GM21786 (cell line): ENCODE measurements at regions not wholly inside any gene's neighbourhood (a gene's known extent, or its start where the extent isn't known, plus 50 kb on each side); places are given as distances from the start of the nearest gene placed in this dataset.
"Not testable (repeated sequence)": the region's sequence is repeated elsewhere in the genome, so short reads cannot be mapped to it uniquely, and the experiment has no call there.

Experiments used
- ATAC-seq: cut with Tn5 transposase; IDR thresholded peaks from one replicate; pipeline ENCODE4 v1.9.1; 2021; ENCODE audit not compliant: unreplicated experiment

DNA sequence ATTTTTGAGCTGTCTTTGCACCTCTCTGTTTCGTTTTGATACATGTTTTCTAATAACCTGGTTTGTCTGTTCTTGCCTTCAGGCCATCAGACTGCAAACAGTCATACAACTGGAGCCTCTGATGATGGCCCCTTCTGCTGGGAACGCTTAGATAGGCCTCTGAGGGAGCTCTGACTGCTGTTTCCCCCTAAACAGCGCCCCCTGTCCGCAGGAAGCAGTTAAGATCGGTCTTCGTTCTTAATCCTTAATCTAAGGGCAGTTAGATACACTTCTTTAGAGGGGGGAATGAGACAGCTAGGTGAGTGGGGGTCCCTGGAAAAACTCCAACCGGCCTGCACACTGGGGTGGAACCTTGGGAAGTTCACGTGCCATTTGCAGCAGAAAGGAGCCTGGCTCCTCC is 1338.8 kb upstream of the SEL1L start:
- no peak for ATAC-seq

DNA sequence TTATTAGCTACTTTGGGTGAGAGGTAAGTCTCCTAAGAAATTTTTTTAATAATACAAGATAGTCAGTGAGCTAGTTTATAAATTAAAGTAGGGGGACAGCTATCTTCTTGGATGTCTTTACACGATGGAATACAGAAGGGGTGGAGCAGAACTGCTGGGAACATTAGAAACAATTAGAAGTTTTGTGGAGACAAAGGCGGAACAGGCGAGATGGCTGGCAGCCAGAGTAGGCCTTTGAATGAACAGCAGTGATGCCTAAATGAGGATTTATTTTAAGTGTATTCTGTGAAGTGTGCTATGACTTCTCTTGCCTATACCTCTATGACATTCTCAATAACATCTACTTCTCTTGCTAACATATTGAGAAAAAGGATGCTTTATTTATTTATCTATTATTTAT is 1345.3 kb upstream of the SEL1L start:
- ATAC-seq: no peak

DNA sequence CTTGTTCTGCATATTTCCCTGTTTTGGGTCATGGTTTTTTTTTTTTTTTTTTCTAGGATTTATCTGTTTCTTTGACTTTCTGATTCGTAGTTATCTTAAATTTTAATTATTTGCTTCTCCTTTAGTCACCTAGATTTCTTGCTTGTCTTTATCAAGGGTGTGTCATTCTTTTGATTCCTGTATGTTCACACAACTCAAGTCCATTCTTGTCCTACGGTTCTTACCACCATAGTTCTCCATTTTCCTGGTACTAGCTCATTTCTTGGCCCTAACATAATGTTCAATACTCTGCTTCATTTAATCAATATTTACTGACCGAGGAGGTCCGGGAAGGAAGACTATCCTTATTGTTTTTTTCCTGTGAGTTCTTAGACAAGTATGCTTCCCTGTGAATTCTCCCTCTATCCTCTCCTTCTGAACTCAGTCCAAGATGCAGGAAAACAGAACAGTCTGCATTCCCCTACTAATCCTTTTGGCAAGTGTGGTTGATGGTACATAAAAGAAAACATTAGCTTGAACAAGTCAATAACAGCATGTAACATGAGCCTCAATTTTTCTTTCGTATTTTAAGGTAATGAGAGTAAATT is 1346.4 kb upstream of the SEL1L start:
- no peak for ATAC-seq

DNA sequence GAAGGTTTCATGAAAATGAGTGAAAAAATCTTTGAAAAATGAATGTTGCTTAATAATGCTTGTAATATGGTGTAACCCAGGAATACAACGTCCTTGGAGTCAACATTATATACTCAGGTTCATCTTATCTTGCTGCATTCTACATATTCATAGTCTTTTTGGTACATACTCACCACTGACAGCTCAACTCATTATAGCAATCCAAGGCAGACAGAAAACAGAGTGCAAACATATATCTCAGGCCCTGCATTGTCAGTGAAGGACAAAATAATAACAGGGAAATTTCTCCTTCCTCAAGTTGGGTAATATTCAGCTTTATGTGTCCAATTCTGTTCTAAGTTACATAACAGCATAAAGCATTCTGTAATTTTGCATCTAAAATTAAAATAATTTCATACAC is 1353.0 kb upstream of the SEL1L start:
- ATAC-seq: no peak

DNA sequence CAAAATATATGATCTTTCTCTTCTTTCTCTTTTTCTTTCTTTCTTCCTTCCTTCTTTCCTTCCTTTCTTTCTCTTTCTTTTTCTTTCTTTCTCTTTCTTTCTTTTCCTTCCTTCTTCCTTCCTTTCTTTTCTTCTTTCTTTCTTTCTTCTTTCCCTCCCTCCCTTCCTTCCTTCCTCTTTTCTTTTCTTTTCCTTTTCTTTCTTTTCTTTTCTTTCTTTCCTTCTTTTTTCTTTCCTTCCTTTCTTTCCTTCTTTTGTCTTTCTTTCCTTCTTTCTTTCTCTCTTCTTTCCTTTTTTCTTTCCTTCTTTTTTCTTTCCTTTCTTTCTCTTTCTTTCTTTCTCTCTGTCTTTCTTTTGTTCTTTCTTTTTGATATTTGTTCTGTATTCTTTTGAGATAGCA is 1356.0 kb upstream of the SEL1L start:
- ATAC-seq: no peak

DNA sequence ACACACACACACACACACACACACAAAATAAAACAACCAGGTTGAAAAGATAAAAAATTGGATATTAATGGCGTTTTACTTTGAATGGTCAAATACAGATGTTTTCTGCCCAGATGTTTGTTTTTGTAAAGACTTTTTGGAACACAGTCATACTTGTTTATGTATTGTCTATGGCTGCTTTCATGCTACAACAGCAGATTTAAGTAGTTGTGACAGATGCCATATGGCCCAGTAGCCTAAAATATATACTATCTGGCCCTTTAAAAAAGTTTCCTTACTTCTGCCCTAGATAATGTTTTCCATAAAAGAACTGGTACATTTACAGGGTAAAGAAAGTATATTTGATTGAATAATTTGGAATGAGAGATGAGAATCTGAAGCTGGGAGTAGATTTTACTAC is 1362.8 kb upstream of the SEL1L start:
- no peak for ATAC-seq

DNA sequence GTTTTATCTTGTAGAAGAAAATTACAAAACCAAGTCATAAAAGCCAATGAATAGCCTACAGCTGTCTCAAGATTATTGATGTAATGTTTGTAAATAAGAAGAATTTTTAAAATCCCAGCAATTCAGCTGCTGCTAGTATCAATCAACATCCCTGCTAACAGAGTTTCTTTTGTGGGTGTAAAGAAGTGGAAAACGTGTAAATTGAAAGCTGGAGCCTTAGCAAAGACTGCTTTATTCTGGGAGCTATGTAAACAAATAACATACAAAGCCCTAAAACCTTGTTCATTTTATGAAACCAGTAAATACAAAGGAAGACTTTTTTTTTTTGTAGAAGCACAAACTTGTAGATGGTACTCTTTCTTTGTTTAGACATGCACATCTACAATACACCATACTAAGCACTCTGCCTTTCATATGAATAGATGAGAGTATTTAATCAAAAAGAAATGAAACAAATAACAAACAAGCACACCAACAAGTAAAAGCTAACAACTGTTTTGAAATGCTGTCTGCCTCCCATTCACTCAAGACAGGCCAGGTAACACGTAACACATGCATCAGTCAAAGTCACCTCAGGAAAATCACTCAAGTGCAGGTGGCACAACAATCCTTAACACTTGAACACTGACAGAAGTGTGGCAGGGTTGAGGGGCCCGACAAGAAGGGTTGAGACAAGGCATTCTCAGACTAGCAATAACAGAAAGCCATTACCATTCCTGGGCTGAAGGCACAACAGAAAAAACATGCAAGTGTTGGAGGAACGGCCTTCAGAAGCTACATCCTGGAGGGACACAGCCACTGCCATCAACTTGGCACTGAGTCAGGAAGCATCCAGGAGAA is 1364.0 kb upstream of the SEL1L start:
- ATAC-seq: no peak

DNA sequence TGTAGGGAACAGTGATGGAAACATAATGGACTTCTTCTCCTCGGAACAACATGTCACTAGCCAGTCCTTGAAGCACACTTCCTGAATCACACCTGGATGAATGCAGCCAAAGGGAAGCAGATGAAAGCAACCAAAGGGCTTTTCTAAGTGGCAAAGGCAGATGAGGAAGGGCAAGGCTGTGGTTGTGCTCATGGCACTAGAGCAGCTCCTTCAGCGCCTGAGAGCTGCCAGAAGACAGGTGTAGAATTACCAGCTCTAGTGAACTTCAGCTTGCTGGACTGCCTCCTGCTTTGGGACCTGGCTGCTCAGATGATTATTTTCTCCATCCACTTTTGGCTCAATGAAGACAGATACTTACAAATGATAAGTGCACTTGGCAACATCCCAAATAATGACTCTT is 1372.1 kb upstream of the SEL1L start:
- ATAC-seq: no peak

DNA sequence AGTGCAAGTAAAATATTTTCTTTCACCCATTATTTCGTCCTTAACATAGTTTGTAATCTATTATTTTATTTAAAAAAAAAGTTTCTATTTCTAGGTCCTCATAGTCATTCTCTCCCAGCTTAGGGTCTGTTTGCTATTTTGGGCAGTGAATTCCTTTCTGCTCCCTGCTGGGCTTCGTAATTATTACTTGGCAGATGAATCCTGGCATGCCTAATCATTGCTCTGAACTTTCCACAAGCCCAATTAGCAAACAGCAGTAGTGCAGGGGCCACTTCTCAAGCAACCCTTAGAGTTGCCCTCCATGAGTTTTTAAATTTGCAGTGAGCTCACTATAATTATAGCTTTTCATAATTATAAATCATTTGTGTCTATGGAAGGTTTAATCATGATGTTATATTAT is 1378.3 kb upstream of the SEL1L start:
- ATAC-seq: no peak

DNA sequence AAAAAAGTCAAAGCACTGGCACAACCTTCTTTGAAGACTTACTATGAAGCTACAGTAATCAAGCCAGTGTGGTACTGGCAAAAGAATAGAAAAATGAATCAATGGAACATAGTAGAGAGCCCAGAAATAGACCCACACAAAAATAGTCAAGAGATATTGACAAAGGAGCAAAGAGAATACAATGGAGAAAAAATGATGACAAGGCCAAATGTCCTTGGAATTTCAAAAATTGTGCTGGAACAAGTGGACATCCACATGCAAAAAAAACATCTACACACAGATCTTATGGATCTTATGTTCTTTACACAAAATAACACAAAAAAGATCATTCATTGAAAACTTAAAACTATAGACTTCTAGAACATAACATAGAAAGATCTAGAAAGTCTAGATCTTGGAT is 1379.7 kb upstream of the SEL1L start:
- no peak for ATAC-seq

DNA sequence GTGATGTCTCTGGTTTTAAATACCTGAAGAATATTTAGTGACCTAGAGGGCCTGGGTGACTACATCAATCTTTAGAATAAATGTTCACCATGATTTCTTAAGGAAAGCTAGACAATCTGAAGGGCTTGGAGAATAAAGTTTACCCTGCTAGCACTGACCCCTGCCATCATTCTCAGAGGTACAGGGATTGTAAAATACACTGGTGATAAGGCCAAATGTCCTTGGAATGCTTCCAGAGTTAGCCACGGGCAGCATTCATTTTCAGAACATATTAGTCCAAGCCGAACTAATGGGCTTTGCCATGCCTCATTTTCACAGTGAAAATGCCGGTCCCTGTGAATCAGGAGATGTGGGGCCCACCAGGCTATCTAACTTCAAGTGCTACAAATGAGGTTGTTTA is 1381.7 kb upstream of the SEL1L start:
- no peak for ATAC-seq

DNA sequence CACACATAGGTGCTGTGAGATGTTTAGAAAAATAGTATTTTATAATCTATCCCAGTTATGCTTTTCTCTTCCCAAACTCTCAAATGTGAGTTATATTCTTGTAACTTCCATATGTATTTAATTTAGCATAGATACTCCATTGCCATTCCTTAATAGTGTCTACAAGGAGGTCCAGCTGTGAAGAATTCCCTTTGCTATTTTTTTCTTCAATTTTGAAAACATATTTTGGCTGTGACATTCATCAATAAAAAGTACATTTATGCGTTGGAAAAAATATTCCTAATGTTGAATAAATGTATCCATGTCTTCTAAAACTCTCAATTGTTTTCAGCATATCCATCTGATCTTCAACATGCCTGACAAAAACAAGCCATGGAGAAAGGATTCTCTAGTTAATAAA is 1402.0 kb upstream of the SEL1L start:
- ATAC-seq: no peak

DNA sequence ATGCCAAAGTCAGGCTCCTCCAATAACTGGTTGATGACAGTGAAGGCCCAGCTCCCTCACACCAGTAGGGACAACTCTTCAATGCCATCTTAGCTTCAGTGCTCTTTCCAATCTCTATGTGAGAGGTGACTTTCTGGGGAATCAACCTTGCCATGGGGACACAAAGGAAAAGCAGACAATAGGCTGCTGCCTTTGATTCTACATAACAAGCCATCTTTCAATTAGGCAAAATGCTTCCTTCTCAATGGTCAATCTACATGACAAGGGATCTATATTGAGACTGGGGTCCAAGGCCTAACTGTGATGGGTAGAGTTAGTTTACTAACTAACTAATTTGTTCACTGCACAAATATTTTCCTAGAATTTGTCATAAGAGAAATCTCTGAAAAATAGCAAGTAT is 1417.5 kb upstream of the SEL1L start:
- ATAC-seq: no peak

DNA sequence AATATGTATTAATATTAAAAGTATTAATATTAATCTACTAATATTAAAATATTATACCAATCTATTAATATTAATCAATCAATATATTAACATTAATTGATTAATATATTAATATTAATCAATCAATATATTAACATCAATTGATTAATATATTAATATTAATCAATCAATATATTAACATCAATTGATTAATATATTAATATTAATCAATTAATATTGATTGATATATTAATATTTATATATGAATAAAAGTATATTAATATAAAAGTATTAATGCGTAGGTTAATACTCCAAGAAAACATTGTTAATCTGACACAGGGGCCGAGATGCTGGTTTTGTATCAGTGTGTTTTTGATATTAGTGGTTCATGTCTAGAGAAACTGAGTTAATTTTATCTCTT is 1430.1 kb upstream of the SEL1L start:
- no peak for ATAC-seq

DNA sequence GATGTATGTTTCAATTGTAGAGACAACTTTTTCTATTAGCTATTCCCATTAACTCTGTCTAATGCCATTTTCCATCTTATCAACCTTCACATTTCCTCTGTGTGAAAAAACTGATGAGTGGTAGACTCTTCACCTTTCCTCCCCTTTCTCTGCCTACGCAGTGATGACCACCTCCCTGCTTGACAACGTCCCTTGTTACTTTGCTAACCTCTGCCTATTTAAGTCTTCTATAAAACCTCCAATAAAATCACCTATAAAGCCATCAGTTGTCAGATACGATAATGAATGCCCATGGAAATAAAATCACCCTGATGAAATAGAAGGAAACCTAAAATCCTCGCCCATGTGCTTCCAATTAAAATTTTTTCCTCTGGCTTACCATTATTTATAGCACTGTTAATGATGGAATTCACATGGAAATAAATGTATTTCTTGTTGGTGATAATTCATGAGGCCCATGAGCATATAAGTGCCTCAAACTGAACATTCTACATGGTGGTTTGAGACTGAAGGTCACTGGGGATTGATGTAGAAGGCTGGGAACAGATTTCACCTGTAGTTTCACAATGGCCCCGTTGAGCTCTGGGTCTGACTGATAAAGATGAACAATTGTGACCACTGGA is 1454.0 kb upstream of the SEL1L start:
- ATAC-seq: no peak

DNA sequence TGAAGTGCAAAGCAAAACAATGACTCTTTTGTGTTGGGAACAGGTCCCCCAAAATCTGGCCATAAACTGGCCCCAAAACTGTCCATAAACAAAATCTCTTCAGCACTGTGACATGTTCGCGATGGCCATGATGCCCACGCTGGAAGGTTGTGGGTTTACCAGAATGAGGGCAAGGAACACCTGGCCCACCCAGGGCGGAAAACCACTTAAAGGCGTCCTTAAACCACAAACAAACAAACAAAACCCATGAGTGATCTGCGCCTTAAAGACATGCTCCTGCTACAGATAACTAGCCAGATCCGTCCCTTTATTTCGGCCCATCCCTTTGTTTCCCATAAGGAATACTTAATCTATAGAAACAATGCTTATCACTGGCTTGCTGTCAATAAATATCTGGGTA is 1460.9 kb upstream of the SEL1L start:
- ATAC-seq: not testable (repeated sequence)

DNA sequence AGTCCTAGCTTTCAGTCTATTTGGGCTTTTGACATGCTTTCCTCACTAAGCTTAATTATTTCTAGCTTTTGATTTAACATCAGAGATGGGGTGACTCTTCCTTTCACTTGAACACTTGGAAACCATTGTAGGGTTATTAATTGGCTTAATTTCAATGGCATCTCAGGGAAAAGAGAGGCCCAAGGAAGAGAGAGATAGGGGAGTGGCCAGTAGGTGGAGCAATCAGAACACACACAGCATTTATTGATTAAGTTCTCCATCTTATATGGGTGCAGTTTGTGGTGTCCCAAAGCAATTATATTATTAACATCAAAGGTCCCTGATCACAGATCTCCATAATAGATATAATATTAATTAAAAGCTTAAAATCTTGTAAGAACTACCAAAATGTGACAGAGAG is 1466.1 kb upstream of the SEL1L start:
- no peak for ATAC-seq

DNA sequence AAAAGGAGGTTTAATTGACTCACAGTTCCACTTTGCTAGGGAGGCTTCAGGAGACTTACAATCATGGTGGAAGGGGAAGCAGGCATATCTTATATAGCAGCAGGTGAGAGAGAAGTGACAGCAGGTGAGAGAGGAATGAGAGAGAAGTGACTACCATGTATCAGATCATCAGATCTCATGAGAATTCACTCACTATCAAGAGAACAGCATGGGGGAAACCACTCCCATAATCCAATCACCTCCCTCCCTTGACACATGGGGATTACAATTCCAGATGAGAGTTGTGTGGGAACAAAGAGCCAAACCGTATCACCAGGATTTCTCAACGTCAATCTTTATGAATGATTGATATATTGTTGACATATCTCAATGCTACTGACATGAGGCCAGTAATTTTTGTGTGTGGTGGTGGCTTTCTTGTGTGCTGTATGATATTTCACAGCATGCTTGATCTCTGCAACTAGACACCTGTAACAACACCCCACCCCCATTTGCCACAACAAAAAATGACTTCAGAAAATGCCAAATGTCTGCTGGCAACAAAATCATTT is 1470.9 kb upstream of the SEL1L start:
- no peak for ATAC-seq

DNA sequence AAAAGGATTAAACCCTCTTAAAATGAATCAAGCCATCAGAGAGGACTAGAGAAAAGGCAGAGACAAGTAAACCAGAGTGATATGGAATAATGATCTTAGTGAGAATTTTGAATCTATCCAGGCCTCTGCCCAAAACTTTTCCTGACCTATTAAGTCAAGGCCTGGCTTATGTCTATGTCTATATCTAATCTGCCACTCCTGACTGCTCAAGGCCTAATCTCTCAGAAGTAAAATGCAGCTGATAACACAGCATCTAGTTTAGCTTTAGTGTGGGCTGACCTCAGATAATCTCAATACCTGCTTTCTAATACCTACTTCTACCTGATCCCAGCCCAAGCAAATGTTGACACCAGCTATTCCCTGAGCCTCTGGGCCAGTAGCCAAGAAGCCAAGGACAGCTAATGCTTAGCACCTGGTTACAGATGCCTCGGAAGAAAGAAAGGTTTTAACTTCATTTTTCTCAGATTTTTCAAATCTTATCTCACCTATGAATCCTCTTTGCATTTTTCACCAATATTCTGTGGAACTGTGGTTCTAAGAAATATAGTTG is 1472.5 kb upstream of the SEL1L start:
- no peak for ATAC-seq

DNA sequence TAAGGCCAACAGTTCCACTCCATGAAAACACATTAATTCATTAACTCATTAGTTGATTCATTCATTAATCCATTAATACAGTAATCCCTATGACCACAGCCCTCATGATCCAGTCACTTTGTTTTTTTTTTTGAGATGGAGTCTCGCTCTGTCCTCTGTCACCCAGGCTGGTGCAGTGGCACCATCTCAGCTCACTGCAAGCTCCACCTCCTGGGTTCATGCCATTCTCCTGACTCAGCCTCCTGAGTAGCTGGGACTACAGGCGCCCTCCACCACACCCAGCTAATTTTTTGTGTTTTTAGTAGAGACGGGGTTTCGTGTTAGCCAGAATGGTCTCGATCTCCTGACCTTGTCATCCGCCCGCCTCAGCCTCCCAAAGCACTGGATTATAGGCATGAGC is 1473.4 kb upstream of the SEL1L start:
- ATAC-seq: not testable (repeated sequence)

DNA sequence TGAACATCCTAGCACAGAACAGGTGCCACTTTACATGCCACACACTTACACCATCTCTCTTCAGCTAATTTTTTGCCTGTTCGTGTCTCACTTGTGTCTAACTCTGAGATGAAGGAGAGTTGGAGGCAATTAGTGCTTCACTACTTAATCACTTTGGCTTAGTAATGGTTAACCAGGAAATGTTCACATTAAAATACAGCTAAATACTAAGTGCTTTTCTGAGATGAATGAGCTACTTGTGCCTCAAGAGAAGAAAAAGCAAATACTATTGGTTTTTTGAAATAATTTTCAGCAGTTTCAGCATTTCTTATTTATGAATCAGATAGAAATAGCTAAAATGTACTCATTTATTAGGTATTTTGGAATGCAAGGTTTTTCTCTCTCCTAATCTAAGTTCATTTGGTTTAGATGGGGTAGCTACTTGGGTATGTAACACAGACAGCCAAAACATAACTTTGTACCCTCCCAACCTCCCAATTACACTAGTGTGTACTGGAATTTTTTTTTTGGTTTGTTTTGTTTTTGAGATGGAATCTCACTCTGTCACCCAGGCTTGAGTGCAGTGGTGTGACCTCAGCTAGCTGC is 1474.1 kb upstream of the SEL1L start:
- ATAC-seq: no peak
